HG03520 (cell line): ENCODE measurements at regions not wholly inside any gene's neighbourhood (a gene's known extent, or its start where the extent isn't known, plus 50 kb on each side); places are given as distances from the start of the nearest gene placed in this dataset.
"Not testable (repeated sequence)": the region's sequence is repeated elsewhere in the genome, so short reads cannot be mapped to it uniquely, and the experiment has no call there.

Source experiments
- ATAC-seq: cut with Tn5 transposase; IDR thresholded peaks from one replicate; pipeline ENCODE4 v1.9.1; 2021; ENCODE audit warnings: mild to moderate bottlenecking, moderate library complexity; ENCODE audit not compliant: unreplicated experiment

- no peak for ATAC-seq
These were observed 291.7 kb downstream of the ARL4A start for GRCh38 chr7:12979181-12979580.

DNA sequence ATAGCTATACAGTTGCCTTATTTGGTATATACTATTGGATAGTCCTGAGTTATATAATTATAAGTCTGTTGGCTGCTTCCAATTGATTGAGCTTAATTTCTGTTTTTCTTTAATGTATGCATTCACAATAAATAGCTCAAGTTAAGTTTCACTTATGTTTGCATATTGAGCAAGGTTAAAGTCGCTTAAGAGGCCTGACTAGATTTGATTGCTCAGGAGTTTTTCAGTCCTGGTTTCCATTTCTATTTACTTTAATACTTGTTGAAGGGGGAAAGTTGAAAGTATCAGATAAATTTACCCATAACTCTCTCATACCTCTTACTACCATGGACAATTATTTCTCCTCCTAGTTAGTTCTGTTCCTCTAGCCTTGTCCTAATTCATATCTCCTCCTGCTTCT, 294.7 kb downstream of the ARL4A start:
- no peak for ATAC-seq

GRCh38 chr7:12984117-12984516, 296.7 kb downstream of the ARL4A start:
- ATAC-seq = no peak

GRCh38 chr7:12985228-12985627, 297.8 kb downstream of the ARL4A start:
- no peak for ATAC-seq

GRCh38 chr7:12985752-12986151, 298.3 kb downstream of the ARL4A start:
- ATAC-seq = no peak

- ATAC-seq = no peak
These were observed 299.8 kb downstream of the ARL4A start for GRCh38 chr7:12987238-12987637.

- no peak for ATAC-seq
These were observed 303.0 kb downstream of the ARL4A start for GRCh38 chr7:12990440-12990839.

- ATAC-seq = no peak
These were observed 305.6 kb downstream of the ARL4A start for GRCh38 chr7:12993025-12993424.

- ATAC-seq = no peak
These were observed 308.6 kb downstream of the ARL4A start for GRCh38 chr7:12995912-12996469.

- ATAC-seq = no peak
These were observed 319.9 kb downstream of the ARL4A start for GRCh38 chr7:13007331-13007730.

GRCh38 chr7:13009517-13009916, 322.1 kb downstream of the ARL4A start:
- no peak for ATAC-seq

GRCh38 chr7:13014011-13014410, 326.6 kb downstream of the ARL4A start:
- ATAC-seq = no peak

GRCh38 chr7:13016036-13016581, 328.7 kb downstream of the ARL4A start:
- ATAC-seq = no peak

DNA sequence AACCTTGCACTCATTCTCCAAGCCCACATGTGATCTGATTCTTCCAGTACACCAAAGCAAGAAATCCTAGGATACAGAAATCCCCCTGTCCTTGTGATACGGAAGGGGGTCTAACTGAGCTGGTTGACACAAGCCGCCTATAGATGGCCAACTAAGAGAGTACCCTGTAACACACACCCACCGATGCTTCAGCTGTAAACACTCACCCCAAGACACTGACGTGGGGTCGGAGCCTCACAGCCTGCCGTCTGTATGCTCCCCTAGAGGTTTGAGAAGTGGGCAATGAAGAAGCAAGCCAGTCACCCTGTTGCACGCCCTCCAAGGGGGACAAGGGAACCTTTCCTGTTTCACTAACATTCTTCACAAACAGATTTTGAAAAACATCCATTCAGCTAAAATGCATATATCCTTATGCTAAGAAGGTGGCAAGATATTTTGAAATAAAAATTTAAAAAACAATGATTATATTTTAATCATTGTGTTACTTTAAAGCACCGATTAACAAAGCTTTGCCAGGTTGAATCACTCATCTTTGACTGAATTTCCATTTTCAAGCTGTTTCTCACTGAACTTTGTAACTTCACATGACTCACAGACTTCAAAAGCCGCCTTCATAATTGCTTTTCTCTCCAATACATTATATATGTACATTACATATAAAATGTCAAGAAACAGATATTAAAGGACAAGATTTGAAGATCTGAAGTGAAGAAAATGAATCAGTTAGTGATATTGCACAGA, 329.3 kb downstream of the ARL4A start:
- no peak for ATAC-seq

DNA sequence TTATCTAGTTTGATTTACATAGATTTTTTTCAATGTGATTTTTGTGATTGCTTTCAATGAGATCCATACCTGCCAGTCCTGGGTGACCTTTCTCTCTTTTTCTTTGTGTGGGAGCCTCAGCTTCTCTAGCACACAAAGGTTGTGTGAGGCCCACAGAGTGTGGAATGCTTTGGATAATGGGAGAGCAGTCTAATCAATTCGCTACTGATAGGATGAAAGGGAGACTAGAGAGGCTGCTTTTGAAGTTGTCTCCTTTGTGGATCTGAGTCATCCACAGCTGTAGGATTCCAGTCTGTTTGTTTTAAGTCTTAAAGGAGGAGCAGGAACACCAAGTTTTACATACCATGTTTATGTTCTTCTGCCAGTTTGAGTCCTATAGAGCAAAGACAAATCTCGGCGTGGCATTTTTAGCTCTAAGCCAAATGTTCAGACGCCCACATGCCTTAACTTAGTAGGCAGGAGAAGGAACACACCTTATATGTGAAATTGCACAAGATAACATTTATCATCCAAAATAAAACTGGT, 330.0 kb downstream of the ARL4A start:
- ATAC-seq = no peak

GRCh38 chr7:13017881-13018280, 330.4 kb downstream of the ARL4A start:
- no peak for ATAC-seq

GRCh38 chr7:13021566-13022300, 334.3 kb downstream of the ARL4A start:
- ATAC-seq = no peak

- ATAC-seq = no peak
These were observed 336.8 kb downstream of the ARL4A start for GRCh38 chr7:13024121-13024674.

DNA sequence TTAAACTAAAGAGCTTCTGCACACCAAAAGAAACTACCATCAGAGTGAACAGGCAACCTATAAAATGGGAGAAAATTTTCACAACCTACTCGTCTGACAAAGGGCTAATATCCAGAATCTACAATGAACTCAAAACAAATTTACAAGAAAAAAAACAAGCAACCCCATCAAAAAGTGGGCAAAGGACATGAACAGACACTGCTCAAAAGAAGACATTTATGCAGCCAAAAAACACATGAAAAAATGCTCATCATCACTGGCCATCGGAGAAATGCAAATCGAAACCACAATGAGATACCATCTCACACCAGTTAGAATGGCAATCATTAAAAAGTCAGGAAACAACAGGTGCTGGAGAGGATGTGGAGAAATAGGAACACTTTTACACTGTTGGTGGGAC, 337.6 kb downstream of the ARL4A start:
- ATAC-seq = not testable (repeated sequence)

DNA sequence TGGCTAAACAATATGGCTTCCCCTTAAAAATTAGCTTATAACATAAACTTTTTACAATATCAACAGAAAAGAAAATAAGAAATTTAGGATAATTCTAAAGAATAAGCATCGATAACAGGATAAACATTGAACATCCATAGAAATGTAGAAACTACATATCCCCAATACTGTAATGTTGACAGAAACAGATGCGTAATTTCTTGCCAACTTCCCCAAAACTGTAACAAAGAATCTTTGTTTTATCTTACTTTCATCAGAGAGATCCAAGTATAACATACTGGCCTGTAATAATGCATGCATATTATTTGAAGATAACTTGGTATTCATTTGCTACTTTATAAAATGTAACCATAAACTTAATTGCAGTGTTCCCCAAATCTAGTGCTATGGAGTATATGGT, 339.9 kb downstream of the ARL4A start:
- no peak for ATAC-seq
